Karpas-422 (cell line): ENCODE measurements at regions not wholly inside any gene's neighbourhood (a gene's known extent, or its start where the extent isn't known, plus 50 kb on each side); places are given as distances from the start of the nearest gene placed in this dataset.
A peak's percentile ranks its signal among the peaks of the same experiment; 100 is the strongest.

Experiments used
- DNase-seq: peaks from one replicate; pipeline ENCODE4 v3.0.0-alpha.2; 2015
- H2AFZ ChIP-seq: fragments of 200-600 bp; sonication (generic); 2 replicates; pipeline ENCODE4 v1.6.1; 2014; ENCODE audit warnings: antibody characterized with exemption, low read length, mixed read lengths
- H3K27ac ChIP-seq: fragments of 200-600 bp; sonication (generic); 2 replicates; pipeline ENCODE4 v1.5.1; 2014; ENCODE audit warnings: mild to moderate bottlenecking, low read length, moderate library complexity
- H3K27me3 ChIP-seq: fragments of 200-600 bp; sonication (generic); 2 replicates; pipeline ENCODE4 v1.6.1; 2014; ENCODE audit warnings: low read length, mixed read lengths
- H3K36me3 ChIP-seq: fragments of 200-600 bp; sonication (generic); 2 replicates; pipeline ENCODE4 v1.6.1; 2014; ENCODE audit warnings: low read length, mixed read lengths; ENCODE audit not compliant: insufficient read depth
- H3K4me1 ChIP-seq: fragments of 200-600 bp; sonication (generic); 2 replicates; pipeline ENCODE4 v1.6.1; 2014; ENCODE audit warnings: mild to moderate bottlenecking, low read length, mixed read lengths
- H3K4me2 ChIP-seq: fragments of 200-600 bp; sonication (generic); 2 replicates; pipeline ENCODE4 v1.6.1; 2014; ENCODE audit warnings: low read length, low read depth, mild to moderate bottlenecking; ENCODE audit not compliant: poor library complexity, severe bottlenecking
- H3K4me3 ChIP-seq: fragments of 200-600 bp; sonication (generic); 2 replicates; pipeline ENCODE4 v1.5.1; 2014; ENCODE audit warnings: mild to moderate bottlenecking, antibody characterized with exemption, low read length, mixed read lengths
- H3K79me2 ChIP-seq: fragments of 200-600 bp; sonication (generic); 2 replicates; pipeline ENCODE4 v1.6.1; 2014; ENCODE audit warnings: mild to moderate bottlenecking, low read length, mixed read lengths
- H3K9ac ChIP-seq: fragments of 200-600 bp; sonication (generic); 2 replicates; pipeline ENCODE4 v1.6.0; 2014; ENCODE audit warnings: low read length
- H3K9me2 ChIP-seq: fragments of 200-600 bp; sonication (generic), shearing (Covaris generic); replicated peaks from 2 replicates; pipeline ENCODE4 v1.6.0; 2014; ENCODE audit warnings: mild to moderate bottlenecking, low read length, moderate library complexity; ENCODE audit not compliant: insufficient read depth
- H3K9me3 ChIP-seq: fragments of 300-700, 200-600 bp; sonication (generic); 2 replicates; pipeline ENCODE4 v1.6.1; 2014; ENCODE audit warnings: low read length, mixed read lengths
- H4K20me1 ChIP-seq: fragments of 200-600 bp; sonication (generic); 2 replicates; pipeline ENCODE4 v1.6.1; 2014; ENCODE audit warnings: mild to moderate bottlenecking, antibody characterized with exemption, low read length, low read depth; ENCODE audit not compliant: insufficient read depth

DNA sequence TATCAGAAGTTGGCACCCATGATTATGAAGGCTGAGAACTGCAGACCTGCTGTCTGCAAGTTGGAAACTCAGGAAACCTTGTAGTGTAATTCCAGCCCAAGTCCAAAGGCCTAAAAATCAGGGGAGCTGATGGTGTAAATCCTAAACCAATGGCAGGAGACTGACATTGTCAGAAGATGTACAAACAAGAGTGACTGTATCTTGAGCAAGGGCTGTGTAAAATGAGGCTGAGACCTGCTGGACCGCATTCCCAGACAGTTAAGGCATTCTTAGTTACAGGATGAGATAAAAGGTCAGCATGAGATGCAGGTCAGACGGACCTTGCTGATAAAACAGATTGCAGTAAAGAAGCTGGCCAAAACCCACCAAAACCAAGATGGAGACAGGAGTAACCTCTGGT is 147.7 kb downstream of the COG6 start:
- H4K20me1 ChIP-seq: no peaks in the 10 kb centered on the region
- no peak overlapping the region for H3K4me3 ChIP-seq
- no peaks in the 10 kb centered on the region for H3K4me1 ChIP-seq
- H2AFZ ChIP-seq: no peak overlapping the region
- H3K9ac ChIP-seq: no peak overlapping the region
- no peaks in the 10 kb centered on the region for H3K79me2 ChIP-seq
- no peaks in the 10 kb centered on the region for H3K36me3 ChIP-seq
- no peaks in the 10 kb centered on the region for H3K27me3 ChIP-seq
- no peak overlapping the region for H3K27ac ChIP-seq
- no peak overlapping the region for H3K4me2 ChIP-seq
- H3K9me2 ChIP-seq: no peaks in the 10 kb centered on the region
- DNase-seq: no peak
- 0 out of 2 replicates have a peak, but pooled peaks cover 2% of the 10 kb centered on the region for H3K9me3 ChIP-seq

DNA sequence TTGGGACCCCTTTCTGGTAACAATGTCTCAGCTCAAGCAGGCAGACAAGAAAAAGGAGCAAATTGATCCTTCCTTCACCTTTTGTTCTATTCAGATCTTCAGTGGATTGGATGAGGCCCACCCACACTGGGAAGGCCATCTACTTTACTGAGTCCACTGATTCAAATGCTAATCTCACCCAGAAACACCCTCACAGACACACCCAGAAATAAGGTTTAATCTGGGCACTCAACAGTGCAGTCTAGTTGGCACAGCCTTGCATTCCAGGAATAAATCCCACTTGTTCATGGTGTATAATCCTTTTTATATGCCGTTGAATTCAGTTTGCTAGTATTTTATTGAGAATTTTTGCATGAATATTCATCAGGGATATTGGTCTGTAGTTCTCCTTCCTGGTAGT is 148.4 kb downstream of the COG6 start:
- Histone ChIP-seq H3K36me3 (no peaks in the 10 kb centered on the region), H3K4me2 (no peak overlapping the region), H3K27ac (no peak overlapping the region), H2AFZ (no peak overlapping the region), H3K4me1 (no peaks in the 10 kb centered on the region), H3K9me2 (no peaks in the 10 kb centered on the region), H3K9me3 (0 out of 2 replicates have a peak, but pooled peaks cover 2% of the 10 kb centered on the region), H3K4me3 (no peak overlapping the region), H4K20me1 (no peaks in the 10 kb centered on the region), H3K9ac (no peak overlapping the region), H3K27me3 (no peaks in the 10 kb centered on the region), H3K79me2 (no peaks in the 10 kb centered on the region)
- no peak for DNase-seq

DNA sequence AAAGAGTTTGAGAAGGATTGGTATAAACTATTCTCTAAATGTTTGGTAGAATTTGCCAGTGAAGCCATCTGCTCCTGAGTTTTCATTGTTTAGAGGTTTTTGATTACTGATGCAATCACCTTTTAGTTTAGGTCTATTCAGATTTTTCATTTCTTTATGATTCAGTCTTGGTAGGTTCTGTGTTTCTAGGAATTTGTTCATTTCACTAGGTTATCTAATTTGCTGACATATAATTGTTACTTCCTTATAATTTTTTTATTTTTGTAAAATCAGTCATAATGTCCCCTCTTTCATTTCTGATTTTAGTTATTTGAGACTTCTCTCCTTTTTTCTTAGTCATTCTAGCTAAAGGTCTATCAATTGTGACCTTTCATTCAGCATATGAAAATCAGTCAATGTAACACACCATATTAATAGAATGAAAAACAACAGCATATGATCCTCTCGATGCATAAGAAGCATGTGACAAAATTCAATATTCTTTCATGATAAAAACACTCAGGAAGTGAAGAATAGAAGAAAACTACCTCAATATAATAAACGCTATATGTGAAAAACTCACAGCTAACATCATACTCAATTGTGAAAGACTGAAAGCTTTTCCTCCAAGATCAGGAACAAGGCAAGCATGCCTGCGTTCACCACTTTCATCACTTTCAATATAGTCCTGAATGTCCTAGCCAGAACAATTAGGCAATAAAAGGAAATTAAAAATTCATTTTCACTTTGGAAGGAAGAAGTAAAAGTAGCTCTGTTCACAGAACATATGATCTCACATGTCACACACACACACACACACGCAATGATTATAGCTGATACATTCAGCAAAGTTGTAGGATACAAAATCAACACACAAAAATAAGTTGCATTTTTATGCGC is 149.1 kb downstream of the COG6 start:
- no peak overlapping the region for H3K27ac ChIP-seq
- no peak for DNase-seq
- no peak overlapping the region for H3K9ac ChIP-seq
- H2AFZ ChIP-seq: no peak overlapping the region
- H3K4me3 ChIP-seq: no peak overlapping the region
- H4K20me1 ChIP-seq: no peaks in the 10 kb centered on the region
- H3K4me2 ChIP-seq: no peak overlapping the region
- no peaks in the 10 kb centered on the region for H3K27me3 ChIP-seq
- H3K36me3 ChIP-seq: no peaks in the 10 kb centered on the region
- no peaks in the 10 kb centered on the region for H3K79me2 ChIP-seq
- H3K9me3 ChIP-seq: 0 out of 2 replicates have a peak, but pooled peaks cover 2% of the 10 kb centered on the region
- no peaks in the 10 kb centered on the region for H3K4me1 ChIP-seq
- H3K9me2 ChIP-seq: no peaks in the 10 kb centered on the region

DNA sequence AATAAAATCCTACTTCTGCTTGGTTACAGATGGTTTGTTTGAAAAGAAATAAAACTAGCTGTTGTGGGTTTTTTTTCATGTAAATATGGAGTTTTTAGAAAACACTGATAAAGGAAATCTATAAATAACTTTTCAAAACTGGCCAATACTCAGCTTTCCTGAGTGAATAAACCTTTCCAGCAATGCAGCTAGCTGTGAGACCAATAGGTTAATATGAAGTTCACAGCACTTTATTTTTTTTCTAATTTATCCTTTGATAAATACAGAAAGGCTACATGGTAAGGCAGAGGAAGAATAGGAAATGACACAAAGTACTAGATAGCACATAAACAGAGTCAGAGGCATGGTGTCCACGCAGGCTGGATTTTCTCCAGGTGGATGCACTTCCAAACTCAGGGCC is 154.0 kb downstream of the COG6 start:
- no peaks in the 10 kb centered on the region for H4K20me1 ChIP-seq
- H3K27ac ChIP-seq: no peak overlapping the region
- no peak overlapping the region for H3K9ac ChIP-seq
- no peaks in the 10 kb centered on the region for H3K9me2 ChIP-seq
- H3K4me3 ChIP-seq: no peak overlapping the region
- no peaks in the 10 kb centered on the region for H3K9me3 ChIP-seq
- no peak overlapping the region for H3K4me2 ChIP-seq
- no peak for DNase-seq
- H3K79me2 ChIP-seq: no peaks in the 10 kb centered on the region
- H2AFZ ChIP-seq: no peak overlapping the region
- no peaks in the 10 kb centered on the region for H3K4me1 ChIP-seq
- no peaks in the 10 kb centered on the region for H3K36me3 ChIP-seq
- no peaks in the 10 kb centered on the region for H3K27me3 ChIP-seq

DNA sequence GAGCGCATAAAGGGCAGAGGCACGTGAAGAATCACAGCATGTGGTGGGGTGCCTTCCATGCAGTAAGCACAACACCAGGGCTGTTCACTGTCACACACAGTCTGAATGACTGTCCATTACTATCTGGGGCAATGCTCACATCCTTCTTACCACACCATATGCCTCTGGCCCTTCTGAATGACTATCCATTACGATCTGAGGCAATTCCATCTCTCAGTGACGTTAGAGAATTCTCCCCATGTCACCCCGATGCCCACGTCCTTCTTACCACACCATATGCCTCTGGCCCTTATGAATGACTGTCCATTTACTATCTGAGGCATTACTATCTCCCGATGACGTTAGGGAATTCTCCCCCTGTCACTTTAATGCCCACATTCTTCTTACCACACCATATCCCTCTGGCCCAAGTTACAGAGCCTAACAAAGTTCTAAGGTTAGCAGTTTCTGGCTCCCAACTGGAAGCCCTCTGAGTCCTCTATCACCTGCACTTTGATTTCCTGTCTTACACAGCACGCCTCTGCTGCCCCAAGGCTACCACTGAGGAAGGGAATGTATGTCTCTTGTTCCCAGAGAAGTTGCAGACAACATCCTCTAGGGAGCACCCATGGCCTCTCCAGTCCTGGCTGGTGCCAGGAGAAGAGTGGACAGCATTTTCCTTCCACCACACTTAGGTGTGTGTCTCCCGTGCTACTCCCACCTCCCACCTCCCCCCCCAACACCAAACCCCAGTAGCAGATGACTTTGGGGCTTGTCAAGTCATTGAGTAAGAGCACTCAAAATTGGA is 154.8 kb downstream of the COG6 start:
- no peak overlapping the region for H3K4me2 ChIP-seq

DNA sequence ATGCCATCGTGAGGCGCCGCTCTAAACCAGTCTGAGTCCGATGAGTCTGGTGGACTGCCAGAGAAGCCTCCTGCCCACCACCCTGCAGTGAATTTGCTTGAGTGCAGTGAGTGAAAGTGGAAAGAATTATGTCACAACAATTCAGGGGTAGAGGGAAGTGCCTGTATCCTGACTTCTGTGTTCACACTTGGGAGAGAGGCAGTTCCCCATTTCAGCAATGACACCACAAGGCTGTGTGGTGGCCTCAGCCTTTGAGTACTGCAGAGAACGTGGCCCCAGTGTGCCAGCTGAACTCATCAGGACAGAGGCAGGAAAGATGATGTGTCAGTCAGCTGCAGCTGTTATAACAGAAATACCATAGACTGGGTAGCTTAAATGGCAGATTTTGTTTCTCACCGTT is 155.6 kb downstream of the COG6 start:
- no peak for DNase-seq
- Histone ChIP-seq H3K4me1 (no peaks in the 10 kb centered on the region), H3K36me3 (no peaks in the 10 kb centered on the region), H4K20me1 (no peaks in the 10 kb centered on the region), H3K9me2 (no peaks in the 10 kb centered on the region), H3K4me3 (no peak overlapping the region), H3K4me2 (no peak overlapping the region), H3K27ac (no peak overlapping the region), H3K27me3 (no peaks in the 10 kb centered on the region), H3K9me3 (no peaks in the 10 kb centered on the region), H3K9ac (no peak overlapping the region), H2AFZ (no peak overlapping the region), H3K79me2 (no peaks in the 10 kb centered on the region)

More for the DNA sequence above, 154.8 kb downstream of the COG6 start:
- H3K79me2 ChIP-seq: no peaks in the 10 kb centered on the region
- no peak overlapping the region for H2AFZ ChIP-seq
- DNase-seq: no peak
- no peak overlapping the region for H3K4me3 ChIP-seq
- no peaks in the 10 kb centered on the region for H3K27me3 ChIP-seq
- H3K9me2 ChIP-seq: no peaks in the 10 kb centered on the region
- no peaks in the 10 kb centered on the region for H3K4me1 ChIP-seq
- no peaks in the 10 kb centered on the region for H3K9me3 ChIP-seq
- H3K9ac ChIP-seq: no peak overlapping the region
- H3K36me3 ChIP-seq: no peaks in the 10 kb centered on the region
- no peak overlapping the region for H3K27ac ChIP-seq
- no peaks in the 10 kb centered on the region for H4K20me1 ChIP-seq

DNA sequence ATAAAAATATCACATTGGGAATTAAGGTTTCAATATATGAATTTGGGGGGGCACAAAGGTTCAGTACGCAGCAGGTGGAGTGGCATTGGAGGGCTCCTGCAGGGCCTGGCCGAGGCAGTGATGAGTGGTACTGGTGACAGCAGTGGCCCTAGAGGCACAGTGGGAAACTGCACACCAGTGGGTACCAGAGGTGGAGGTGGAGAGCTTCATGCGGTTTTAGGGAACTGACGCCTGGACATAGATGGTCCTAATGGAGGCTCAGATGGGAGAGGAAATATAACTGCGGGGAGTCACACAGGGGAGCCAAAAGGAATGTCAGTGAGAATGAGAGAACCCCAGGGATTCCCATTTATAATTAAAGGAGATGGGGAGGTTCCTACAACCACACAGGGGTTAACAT is 156.2 kb downstream of the COG6 start:
- Histone ChIP-seq H3K4me1 (no peaks in the 10 kb centered on the region), H3K36me3 (no peaks in the 10 kb centered on the region), H4K20me1 (no peaks in the 10 kb centered on the region), H2AFZ (no peak overlapping the region), H3K9me3 (no peaks in the 10 kb centered on the region), H3K79me2 (no peaks in the 10 kb centered on the region), H3K9ac (no peak overlapping the region), H3K9me2 (no peaks in the 10 kb centered on the region), H3K27me3 (no peaks in the 10 kb centered on the region), H3K4me2 (no peak overlapping the region), H3K4me3 (no peak overlapping the region), H3K27ac (no peak overlapping the region)
- DNase-seq: peak; percentile 58

DNA sequence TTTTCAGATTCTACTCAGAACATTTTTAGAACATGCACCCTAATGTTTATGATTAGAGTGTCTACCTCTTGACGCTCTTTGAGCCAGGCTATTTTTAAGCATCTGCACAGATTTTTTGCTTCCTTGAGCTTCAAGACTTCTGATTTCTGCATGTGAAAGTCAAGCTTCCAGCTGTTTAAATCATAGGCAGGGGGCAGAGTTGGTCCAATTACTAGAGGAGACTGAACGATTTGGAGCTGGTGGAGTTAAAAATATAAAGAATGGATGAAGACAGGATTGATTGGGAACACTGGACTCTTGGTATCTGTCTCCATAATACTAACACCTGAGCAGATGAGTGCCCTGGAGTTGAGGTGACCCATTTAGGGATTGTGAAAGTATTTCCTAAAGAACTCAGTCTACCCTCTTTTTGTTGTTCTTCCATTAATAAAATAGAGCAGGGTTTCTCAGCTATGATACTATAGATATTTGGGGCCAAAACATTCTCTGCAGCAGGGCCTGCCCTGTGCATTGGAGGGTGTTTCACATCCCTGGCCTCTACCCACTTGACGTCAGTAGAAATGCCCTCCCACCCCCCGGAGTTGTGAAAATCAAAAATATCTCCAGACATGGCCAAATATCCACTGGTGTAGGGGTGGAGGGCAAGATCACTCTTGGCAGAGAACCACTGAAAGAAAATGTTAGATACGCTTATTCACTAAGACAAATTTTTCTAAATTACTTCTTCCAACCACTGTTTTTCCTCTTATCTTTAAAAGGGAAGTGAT is 160.1 kb downstream of the COG6 start:
- no peaks in the 10 kb centered on the region for H3K79me2 ChIP-seq
- H3K9me3 ChIP-seq: no peaks in the 10 kb centered on the region
- H3K27ac ChIP-seq: no peak overlapping the region
- no peak overlapping the region for H3K4me3 ChIP-seq
- no peak overlapping the region for H2AFZ ChIP-seq
- H3K4me2 ChIP-seq: no peak overlapping the region
- DNase-seq: no peak
- H3K36me3 ChIP-seq: no peaks in the 10 kb centered on the region
- no peaks in the 10 kb centered on the region for H3K9me2 ChIP-seq
- no peaks in the 10 kb centered on the region for H3K4me1 ChIP-seq
- no peaks in the 10 kb centered on the region for H3K27me3 ChIP-seq
- no peaks in the 10 kb centered on the region for H4K20me1 ChIP-seq
- no peak overlapping the region for H3K9ac ChIP-seq
